ENCODE measurements at regions not wholly inside any gene's neighbourhood (a gene's known extent, or its start where the extent isn't known, plus 50 kb on each side); places are given as distances from the start of the nearest gene placed in this dataset.

- no peak overlapping the region for H3K27ac ChIP-seq (ENCODE audit: control insufficient read depth, insufficient read depth, low read length)
- TF ChIP-seq EZH2 (IDR thresholded peaks at IDR 0.05; ENCODE audit: low read length) (no peak), CTCF (optimal IDR thresholded peaks at IDR 0.05 in 1 of 3, IDR thresholded peaks at IDR 0.05 in 1 of 3, conservative IDR thresholded peaks at IDR 0.05 in 1 of 3; ENCODE audit: extremely low read depth in 1 of 3, insufficient read depth in 2 of 3, low read length in 3 of 3) (no peak)
- no peak for FAIRE-seq
- H3K4me1 ChIP-seq (ENCODE audit: control insufficient read depth, extremely low read depth, insufficient read depth, low read length): no peaks in the 10 kb centered on the region
- H3K36me3 ChIP-seq (ENCODE audit: control insufficient read depth in 2 of 2, extremely low read depth in 1 of 2, insufficient read depth in 2 of 2, low read length in 2 of 2): no peaks in the 10 kb centered on the region
- no peaks in the 10 kb centered on the region for H3K9me3 ChIP-seq (ENCODE audit: control insufficient read depth, low read depth, low read length)
- no peak overlapping the region for H3K9ac ChIP-seq (ENCODE audit: control insufficient read depth, extremely low read depth, insufficient read depth, low read length)
- no peaks in the 10 kb centered on the region for H4K20me1 ChIP-seq (ENCODE audit: control insufficient read depth, extremely low read depth, insufficient read depth, low read length)
- no peak for DNase-seq (ENCODE audit: low read depth, low spot score)
- H3K4me3 ChIP-seq (ENCODE audit: control insufficient read depth in 2 of 3, extremely low read depth in 1 of 3, insufficient read depth in 2 of 3, low read depth in 1 of 3, low read length in 3 of 3): no peak overlapping the region
- dilution Hi-C loops (cut with MboI; ENCODE audit: extremely low pct_ligation_motif_present, low sequenced_read_pairs): no loop called here
- no peak overlapping the region for H3K4me2 ChIP-seq (ENCODE audit: control insufficient read depth, extremely low read depth, insufficient read depth, low read depth, low read length)
- H3K79me2 ChIP-seq (ENCODE audit: control insufficient read depth, insufficient read depth, low read length): no peaks in the 10 kb centered on the region
- H2AFZ ChIP-seq (ENCODE audit: control insufficient read depth, low read length): no peak overlapping the region
- H3K27me3 ChIP-seq (ENCODE audit: control insufficient read depth, extremely low read depth, insufficient read depth, low read length): no peaks in the 10 kb centered on the region
- no peaks in the 10 kb centered on the region for H3K9me1 ChIP-seq (ENCODE audit: control insufficient read depth, extremely low read depth, insufficient read depth, low read length)
These were observed 91.6 kb downstream of the FAT3 start for GRCh38 chr11:92316106-92316809.

- Histone ChIP-seq H2AFZ (ENCODE audit: control insufficient read depth, low read length) (no peak overlapping the region), H3K4me1 (ENCODE audit: control insufficient read depth, extremely low read depth, insufficient read depth, low read length) (no peaks in the 10 kb centered on the region), H3K4me3 (ENCODE audit: control insufficient read depth in 2 of 3, extremely low read depth in 1 of 3, insufficient read depth in 2 of 3, low read depth in 1 of 3, low read length in 3 of 3) (no peak overlapping the region), H3K9me3 (ENCODE audit: control insufficient read depth, low read depth, low read length) (no peaks in the 10 kb centered on the region), H3K9me1 (ENCODE audit: control insufficient read depth, extremely low read depth, insufficient read depth, low read length) (no peaks in the 10 kb centered on the region), H3K79me2 (ENCODE audit: control insufficient read depth, insufficient read depth, low read length) (no peaks in the 10 kb centered on the region), H3K36me3 (ENCODE audit: control insufficient read depth in 2 of 2, extremely low read depth in 1 of 2, insufficient read depth in 2 of 2, low read length in 2 of 2) (no peaks in the 10 kb centered on the region), H3K27ac (ENCODE audit: control insufficient read depth, insufficient read depth, low read length) (no peak overlapping the region), H4K20me1 (ENCODE audit: control insufficient read depth, extremely low read depth, insufficient read depth, low read length) (no peaks in the 10 kb centered on the region), H3K27me3 (ENCODE audit: control insufficient read depth, extremely low read depth, insufficient read depth, low read length) (no peaks in the 10 kb centered on the region), H3K9ac (ENCODE audit: control insufficient read depth, extremely low read depth, insufficient read depth, low read length) (no peak overlapping the region), H3K4me2 (ENCODE audit: control insufficient read depth, extremely low read depth, insufficient read depth, low read depth, low read length) (no peak overlapping the region)
- FAIRE-seq (no peak), DNase-seq (ENCODE audit: low read depth, low spot score) (no peak)
- dilution Hi-C loops (cut with MboI; ENCODE audit: extremely low pct_ligation_motif_present, low sequenced_read_pairs): no loop called here
- TF ChIP-seq EZH2 (IDR thresholded peaks at IDR 0.05; ENCODE audit: low read length) (no peak), CTCF (optimal IDR thresholded peaks at IDR 0.05 in 1 of 3, IDR thresholded peaks at IDR 0.05 in 1 of 3, conservative IDR thresholded peaks at IDR 0.05 in 1 of 3; ENCODE audit: extremely low read depth in 1 of 3, insufficient read depth in 2 of 3, low read length in 3 of 3) (no peak)
These were observed 92.6 kb downstream of the FAT3 start for GRCh38 chr11:92317222-92317621.

Data from keratinocyte (primary cell).